ENCODE measurements at regions not wholly inside any gene's neighbourhood (a gene's known extent, or its start where the extent isn't known, plus 50 kb on each side); places are given as distances from the start of the nearest gene placed in this dataset.

DNA sequence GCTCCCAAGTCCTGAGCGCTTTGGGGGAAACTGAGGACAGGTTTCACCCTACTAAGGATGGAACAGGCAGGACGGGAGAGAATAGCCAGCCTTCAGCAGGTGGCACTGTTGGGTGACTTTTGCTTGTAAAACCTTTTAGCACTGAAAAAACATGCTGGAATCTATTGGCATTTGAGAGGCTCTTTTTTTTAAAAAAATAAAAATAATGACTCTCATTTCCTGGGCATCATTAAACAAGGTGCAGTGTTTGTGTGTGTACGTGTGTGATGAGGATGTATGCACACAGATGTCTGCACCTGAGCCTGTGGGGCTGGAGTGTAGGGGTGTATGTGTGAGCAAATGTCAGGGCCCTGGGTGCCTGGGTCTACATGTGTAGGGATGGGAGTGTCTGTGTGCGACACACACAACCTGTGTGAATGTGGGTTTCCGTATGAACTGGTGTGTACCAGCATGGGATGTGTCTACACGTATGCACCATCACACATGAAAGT, 177.9 kb downstream of the RPS24 start:
- TF ChIP-seq EZH2phosphoT487 (IDR thresholded peaks at IDR 0.05; ENCODE audit: borderline replicate concordance, low read depth, low read length) = no peak
- TF ChIP-seq, protein P1, sequence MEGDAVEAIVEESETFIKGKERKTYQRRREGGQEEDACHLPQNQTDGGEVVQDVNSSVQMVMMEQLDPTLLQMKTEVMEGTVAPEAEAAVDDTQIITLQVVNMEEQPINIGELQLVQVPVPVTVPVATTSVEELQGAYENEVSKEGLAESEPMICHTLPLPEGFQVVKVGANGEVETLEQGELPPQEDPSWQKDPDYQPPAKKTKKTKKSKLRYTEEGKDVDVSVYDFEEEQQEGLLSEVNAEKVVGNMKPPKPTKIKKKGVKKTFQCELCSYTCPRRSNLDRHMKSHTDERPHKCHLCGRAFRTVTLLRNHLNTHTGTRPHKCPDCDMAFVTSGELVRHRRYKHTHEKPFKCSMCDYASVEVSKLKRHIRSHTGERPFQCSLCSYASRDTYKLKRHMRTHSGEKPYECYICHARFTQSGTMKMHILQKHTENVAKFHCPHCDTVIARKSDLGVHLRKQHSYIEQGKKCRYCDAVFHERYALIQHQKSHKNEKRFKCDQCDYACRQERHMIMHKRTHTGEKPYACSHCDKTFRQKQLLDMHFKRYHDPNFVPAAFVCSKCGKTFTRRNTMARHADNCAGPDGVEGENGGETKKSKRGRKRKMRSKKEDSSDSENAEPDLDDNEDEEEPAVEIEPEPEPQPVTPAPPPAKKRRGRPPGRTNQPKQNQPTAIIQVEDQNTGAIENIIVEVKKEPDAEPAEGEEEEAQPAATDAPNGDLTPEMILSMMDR (conservative IDR thresholded peaks at IDR 0.05; ENCODE audit: low read length) = peak; percentile 74
- BruUV-seq (replicated peaks) = no TSS peak
- Histone ChIP-seq H3K27ac (ENCODE audit: low read depth, low read length, poor library complexity, severe bottlenecking) (no peak overlapping the region), H3K9me2 (ENCODE audit: insufficient read depth, low read length) (no peaks in the 10 kb centered on the region), H3K36me3 (ENCODE audit: insufficient read depth, low read length) (no peaks in the 10 kb centered on the region), H3K4me3 (ENCODE audit: low read depth, low read length, poor library complexity, severe bottlenecking) (no peak overlapping the region), H2AFZ (ENCODE audit: low read length) (no peak overlapping the region), H3K4me2 (ENCODE audit: low read length) (no peak overlapping the region), H4K20me1 (ENCODE audit: insufficient read depth, low read length) (no peaks in the 10 kb centered on the region), H3K79me2 (ENCODE audit: insufficient read depth, low read depth, low read length) (no peaks in the 10 kb centered on the region), H3K4me1 (ENCODE audit: insufficient read depth, low read length, poor library complexity, severe bottlenecking) (peaks cover 12% of the 10 kb centered on the region), H3K9me3 (ENCODE audit: low read length) (no peaks in the 10 kb centered on the region)
- DNase-seq (ENCODE audit: low spot score) = peak; percentile 33
- POLR2A ChIA-PET = no interaction called here
- intact Hi-C loops (cut with micrococcal nuclease; ENCODE audit: unreplicated experiment) = loop anchor here (5.0 kb wide), 1 partner anchor 986 kb away; no protein-coding TSS in a partner anchor
- CTCF ChIA-PET (ENCODE audit: unreplicated experiment) = no interaction called here

DNA sequence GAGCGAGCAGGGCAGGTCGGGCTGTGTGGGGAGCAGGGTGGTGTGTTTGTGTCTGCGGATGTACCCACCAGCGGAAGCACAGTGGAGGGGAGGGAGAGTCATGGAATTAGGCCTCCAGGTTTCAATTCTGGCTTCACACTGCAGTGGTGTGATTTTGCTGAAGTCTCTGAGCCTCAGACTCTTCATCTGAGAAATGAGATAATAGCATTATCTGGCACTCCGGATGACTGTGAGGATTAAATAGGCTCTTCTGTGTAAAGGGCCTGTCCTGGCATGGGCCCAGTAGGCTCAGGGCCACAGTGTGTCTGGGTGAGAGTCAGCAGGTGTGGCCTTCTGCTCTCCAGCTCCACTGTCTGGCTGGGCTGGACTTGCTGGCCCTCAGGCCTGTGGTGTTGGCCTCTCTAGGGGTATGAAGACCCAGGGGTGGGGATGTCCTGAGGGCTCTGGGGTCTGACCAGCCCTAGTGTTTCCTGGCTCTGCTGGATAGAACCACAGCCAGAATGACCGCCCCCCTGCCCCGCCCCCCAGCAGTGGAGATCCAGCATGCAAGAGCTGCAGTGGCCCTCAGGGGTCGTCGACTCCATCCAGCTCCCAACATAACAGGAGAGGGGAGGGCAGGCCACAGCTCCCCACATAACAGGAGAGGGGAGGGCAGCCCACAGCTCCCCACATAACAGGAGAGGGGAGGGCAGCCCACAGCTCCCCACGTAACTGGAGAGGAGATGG, 178.6 kb downstream of the RPS24 start:
- Histone ChIP-seq H3K27ac (ENCODE audit: low read depth, low read length, poor library complexity, severe bottlenecking) (no peak overlapping the region), H3K9me2 (ENCODE audit: insufficient read depth, low read length) (no peaks in the 10 kb centered on the region), H3K4me3 (ENCODE audit: low read depth, low read length, poor library complexity, severe bottlenecking) (no peak overlapping the region), H3K36me3 (ENCODE audit: insufficient read depth, low read length) (no peaks in the 10 kb centered on the region), H4K20me1 (ENCODE audit: insufficient read depth, low read length) (no peaks in the 10 kb centered on the region), H3K4me2 (ENCODE audit: low read length) (no peak overlapping the region), H3K4me1 (ENCODE audit: insufficient read depth, low read length, poor library complexity, severe bottlenecking) (peaks cover 12% of the 10 kb centered on the region), H2AFZ (ENCODE audit: low read length) (no peak overlapping the region), H3K9me3 (ENCODE audit: low read length) (no peaks in the 10 kb centered on the region), H3K79me2 (ENCODE audit: insufficient read depth, low read depth, low read length) (no peaks in the 10 kb centered on the region)
- ChIA-PET CTCF (ENCODE audit: unreplicated experiment) (no interaction called here), POLR2A (no interaction called here)
- intact Hi-C loops (cut with micrococcal nuclease; ENCODE audit: unreplicated experiment) = loop anchor here (5.0 kb wide), 1 partner anchor 985 kb away; no protein-coding TSS in a partner anchor
- no TSS peak for BruUV-seq (replicated peaks)
- TF ChIP-seq EZH2phosphoT487 (IDR thresholded peaks at IDR 0.05; ENCODE audit: borderline replicate concordance, low read depth, low read length) = no peak
- TF ChIP-seq, protein P1 (conservative IDR thresholded peaks at IDR 0.05; ENCODE audit: low read length) = no peak
- no peak for DNase-seq (ENCODE audit: low spot score)

DNA sequence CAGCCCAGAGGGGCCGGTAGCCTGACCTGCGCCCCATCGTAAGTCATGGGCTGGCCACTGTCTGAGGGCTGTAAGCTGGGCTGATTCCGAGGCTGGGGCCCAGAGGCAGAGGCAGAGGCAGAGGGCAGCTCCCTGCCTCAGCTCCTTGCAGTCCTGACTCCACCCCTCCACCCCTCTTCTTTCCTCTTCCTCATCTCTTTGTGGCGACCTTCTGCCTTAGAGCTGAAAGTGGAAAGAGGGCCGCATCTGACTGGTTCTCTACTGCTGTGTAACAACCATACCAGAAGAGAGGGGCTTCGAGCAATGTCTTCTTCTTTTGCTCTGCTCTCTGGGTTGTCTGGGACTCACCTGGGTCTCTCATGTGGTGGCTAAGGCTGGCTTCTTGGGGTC, 179.1 kb downstream of the RPS24 start:
- H3K36me3 ChIP-seq (ENCODE audit: insufficient read depth, low read length) = no peaks in the 10 kb centered on the region
- no peaks in the 10 kb centered on the region for H3K9me3 ChIP-seq (ENCODE audit: low read length)
- no peaks in the 10 kb centered on the region for H3K9me2 ChIP-seq (ENCODE audit: insufficient read depth, low read length)
- intact Hi-C loops (cut with micrococcal nuclease; ENCODE audit: unreplicated experiment) = loop anchor here (5.0 kb wide), 1 partner anchor 985 kb away; no protein-coding TSS in a partner anchor
- peaks cover 10% of the 10 kb centered on the region for H3K4me1 ChIP-seq (ENCODE audit: insufficient read depth, low read length, poor library complexity, severe bottlenecking)
- H2AFZ ChIP-seq (ENCODE audit: low read length) = no peak overlapping the region
- no peak overlapping the region for H3K27ac ChIP-seq (ENCODE audit: low read depth, low read length, poor library complexity, severe bottlenecking)
- no peaks in the 10 kb centered on the region for H4K20me1 ChIP-seq (ENCODE audit: insufficient read depth, low read length)
- BruUV-seq (replicated peaks) = no TSS peak
- no peaks in the 10 kb centered on the region for H3K79me2 ChIP-seq (ENCODE audit: insufficient read depth, low read depth, low read length)
- TF ChIP-seq EZH2phosphoT487 (IDR thresholded peaks at IDR 0.05; ENCODE audit: borderline replicate concordance, low read depth, low read length) = no peak
- TF ChIP-seq, protein P1 (conservative IDR thresholded peaks at IDR 0.05; ENCODE audit: low read length) = no peak
- POLR2A ChIA-PET = no interaction called here
- no peak overlapping the region for H3K4me2 ChIP-seq (ENCODE audit: low read length)
- CTCF ChIA-PET (ENCODE audit: unreplicated experiment) = no interaction called here
- no peak for DNase-seq (ENCODE audit: low spot score)
- H3K4me3 ChIP-seq (ENCODE audit: low read depth, low read length, poor library complexity, severe bottlenecking) = no peak overlapping the region

All from OCI-LY7 (cell line).